Peyer's patch (tissue), 4 donors: ENCODE measurements at regions not wholly inside any gene's neighbourhood (a gene's known extent, or its start where the extent isn't known, plus 50 kb on each side); places are given as distances from the start of the nearest gene placed in this dataset.

ENCODE experiments used
- CTCF ChIP-seq, 6 experiments: fragments of 450-650 bp in 4 of 6; fragments of 200-600 bp in 2 of 6; sonication (generic) in 1 of 6; IDR thresholded peaks; one replicate each; pipeline ENCODE4 v1.5.1; 2017 to 2019; ENCODE audit warnings: antibody characterized with exemption in 6 of 6, mild to moderate bottlenecking in 3 of 6, moderate library complexity in 1 of 6
- POLR2A ChIP-seq, 2 donors: fragments of 450-650 bp; IDR thresholded peaks; one replicate each; pipeline ENCODE4 v1.5.1; 2017; ENCODE audit warnings: antibody characterized with exemption in 2 of 2, mild to moderate bottlenecking in 2 of 2, moderate library complexity in 2 of 2

- TF ChIP-seq CTCF (IDR thresholded peaks at IDR 0.05): no peak
- TF ChIP-seq POLR2A (IDR thresholded peaks at IDR 0.05): no peak
Measured at GRCh38 chr10:89100680-89101079, 106.4 kb downstream of the CH25H start.
